AG09319 (cell line): ENCODE measurements at regions not wholly inside any gene's neighbourhood (a gene's known extent, or its start where the extent isn't known, plus 50 kb on each side); places are given as distances from the start of the nearest gene placed in this dataset.

Experiments
- DNase-seq: peaks from one replicate; pipeline ENCODE4 v3.0.0-alpha.2; 2010; ENCODE audit warnings: low read depth; ENCODE audit errors: extremely low read depth
- CTCF ChIP-seq: IDR thresholded peaks from 2 replicates; pipeline ENCODE4 v1.5.1; 2011; ENCODE audit warnings: low read depth, mild to moderate bottlenecking, inconsistent platforms, low read length, moderate library complexity

- no peak for TF ChIP-seq CTCF
- DNase-seq = no peak
Measured at GRCh38 chr7:131655866-131656265, 99.4 kb upstream of the PODXL start.

GRCh38 chr7:131655447-131655846 is 99.0 kb upstream of the PODXL start:
- TF ChIP-seq CTCF = no peak
- DNase-seq = no peak

GRCh38 chr7:131654668-131655326 is 98.4 kb upstream of the PODXL start:
- peak; percentile 95 for TF ChIP-seq CTCF
- peak; percentile 25 for DNase-seq

- DNase-seq = no peak
- no peak for TF ChIP-seq CTCF
Measured at GRCh38 chr7:131654249-131654558, 97.8 kb upstream of the PODXL start.

GRCh38 chr7:131653418-131654248 is 97.2 kb upstream of the PODXL start:
- TF ChIP-seq CTCF = no peak
- DNase-seq = no peak

GRCh38 chr7:131652934-131653333 is 96.5 kb upstream of the PODXL start:
- TF ChIP-seq CTCF = no peak
- no peak for DNase-seq

GRCh38 chr7:131652194-131652593 is 95.8 kb upstream of the PODXL start:
- DNase-seq = no peak
- TF ChIP-seq CTCF = no peak
